ENCODE measurements at regions not wholly inside any gene's neighbourhood (a gene's known extent, or its start where the extent isn't known, plus 50 kb on each side); places are given as distances from the start of the nearest gene placed in this dataset.

DNA sequence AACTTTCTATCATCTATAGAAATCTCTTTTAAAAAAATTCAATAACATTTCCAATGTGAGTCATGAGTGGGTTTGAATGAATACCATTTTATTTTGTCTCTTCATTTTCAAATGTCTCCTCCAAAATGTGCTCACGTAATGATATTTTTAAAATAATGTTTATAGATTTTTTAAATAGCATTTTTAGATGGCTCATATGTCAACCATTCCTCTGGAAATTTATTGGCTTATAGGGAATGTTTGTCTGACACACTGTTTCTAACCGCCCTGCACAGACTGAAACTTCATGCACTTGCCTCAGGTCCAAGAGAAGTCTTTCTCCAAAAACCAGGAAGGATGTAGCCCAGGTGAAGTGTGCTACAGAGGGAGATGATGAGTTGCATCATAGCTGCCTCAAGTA lies 88.8 kb upstream of the PLEKHG7 start:
- no peaks in the 10 kb centered on the region for H3K9me3 ChIP-seq

GRCh38 chr12:92612611-92613010 lies 90.2 kb upstream of the PLEKHG7 start:
- Histone ChIP-seq H3K4me3 (no peak overlapping the region), H3K36me3 (no peaks in the 10 kb centered on the region), H3K27ac (no peak overlapping the region), H3K27me3 (no peaks in the 10 kb centered on the region), H3K4me1 (no peaks in the 10 kb centered on the region), H3K9me3 (no peaks in the 10 kb centered on the region)
- no peak for TF ChIP-seq CTCF (IDR thresholded peaks at IDR 0.05)
- DNase-seq: no peak
- intact Hi-C loops (cut with DNase I; ENCODE audit: low total_unique reads): no loop called here

More for the DNA sequence above, 88.8 kb upstream of the PLEKHG7 start:
- no peaks in the 10 kb centered on the region for H3K27me3 ChIP-seq
- TF ChIP-seq CTCF (IDR thresholded peaks at IDR 0.05): no peak
- no peaks in the 10 kb centered on the region for H3K4me1 ChIP-seq
- intact Hi-C loops (cut with DNase I; ENCODE audit: low total_unique reads): no loop called here
- H3K36me3 ChIP-seq: no peaks in the 10 kb centered on the region
- no peak overlapping the region for H3K4me3 ChIP-seq
- no peak for DNase-seq
- H3K27ac ChIP-seq: no peak overlapping the region

GRCh38 chr12:92608151-92609091 lies 94.4 kb upstream of the PLEKHG7 start:
- Histone ChIP-seq H3K4me1 (peaks cover 0 to 37% (median 15%) of the 10 kb centered on the region in 4 donors), H3K4me3 (no peak overlapping the region), H3K27ac (no peak overlapping the region), H3K27me3 (no peaks in the 10 kb centered on the region), H3K9me3 (no peaks in the 10 kb centered on the region), H3K36me3 (no peaks in the 10 kb centered on the region)
- intact Hi-C loops (cut with DNase I; ENCODE audit: low total_unique reads): no loop called here
- TF ChIP-seq CTCF (IDR thresholded peaks at IDR 0.05): peak; percentile 19 to 26
- no peak for DNase-seq

GRCh38 chr12:92606956-92607355 lies 95.8 kb upstream of the PLEKHG7 start:
- H3K27ac ChIP-seq: no peak overlapping the region
- peaks cover 0 to 52% (median 17%) of the 10 kb centered on the region in 4 donors for H3K4me1 ChIP-seq
- H3K36me3 ChIP-seq: no peaks in the 10 kb centered on the region
- no peak for DNase-seq
- H3K9me3 ChIP-seq: no peaks in the 10 kb centered on the region
- TF ChIP-seq CTCF (IDR thresholded peaks at IDR 0.05): no peak
- no peak overlapping the region for H3K4me3 ChIP-seq
- no peaks in the 10 kb centered on the region for H3K27me3 ChIP-seq
- intact Hi-C loops (cut with DNase I; ENCODE audit: low total_unique reads): no loop called here

- no peak for DNase-seq
- no peaks in the 10 kb centered on the region for H3K36me3 ChIP-seq
- H3K27ac ChIP-seq: peak overlapping the region; percentile 15 to 50
- H3K4me3 ChIP-seq: no peak overlapping the region
- H3K27me3 ChIP-seq: no peaks in the 10 kb centered on the region
- intact Hi-C loops (cut with DNase I; ENCODE audit: low total_unique reads): no loop called here
- no peak for TF ChIP-seq CTCF (IDR thresholded peaks at IDR 0.05)
- peaks cover 0 to 52% (median 17%) of the 10 kb centered on the region in 4 donors for H3K4me1 ChIP-seq
- no peaks in the 10 kb centered on the region for H3K9me3 ChIP-seq
These were observed 97.1 kb upstream of the PLEKHG7 start for GRCh38 chr12:92605621-92606170.
